Adrenal gland (tissue), 5 donors: ENCODE measurements at regions not wholly inside any gene's neighbourhood (a gene's known extent, or its start where the extent isn't known, plus 50 kb on each side); places are given as distances from the start of the nearest gene placed in this dataset.

Source experiments
- POLR2A ChIP-seq, 2 donors: fragments of 450-650 bp; IDR thresholded peaks; one replicate each; pipeline ENCODE4 v1.6.1; 2017; ENCODE audit warnings: antibody characterized with exemption in 2 of 2, mild to moderate bottlenecking in 2 of 2, moderate library complexity in 1 of 2
- TF ChIP-seq, protein P1 (sequence below), 6 experiments: fragments of 450-650 bp in 4 of 6; fragments of 200-600 bp in 2 of 6; sonication (generic) in 1 of 6; IDR thresholded peaks; 1 replicate in 5 of 6; 2 replicates in 1 of 6; pipeline versions ENCODE4 v1.5.1 to v1.8.0; 2016 to 2021; ENCODE audit warnings: antibody characterized with exemption in 6 of 6, mild to moderate bottlenecking in 2 of 6, moderate library complexity in 1 of 6
- donor health status: DM: no; HTN: no; CAD: no.

DNA sequence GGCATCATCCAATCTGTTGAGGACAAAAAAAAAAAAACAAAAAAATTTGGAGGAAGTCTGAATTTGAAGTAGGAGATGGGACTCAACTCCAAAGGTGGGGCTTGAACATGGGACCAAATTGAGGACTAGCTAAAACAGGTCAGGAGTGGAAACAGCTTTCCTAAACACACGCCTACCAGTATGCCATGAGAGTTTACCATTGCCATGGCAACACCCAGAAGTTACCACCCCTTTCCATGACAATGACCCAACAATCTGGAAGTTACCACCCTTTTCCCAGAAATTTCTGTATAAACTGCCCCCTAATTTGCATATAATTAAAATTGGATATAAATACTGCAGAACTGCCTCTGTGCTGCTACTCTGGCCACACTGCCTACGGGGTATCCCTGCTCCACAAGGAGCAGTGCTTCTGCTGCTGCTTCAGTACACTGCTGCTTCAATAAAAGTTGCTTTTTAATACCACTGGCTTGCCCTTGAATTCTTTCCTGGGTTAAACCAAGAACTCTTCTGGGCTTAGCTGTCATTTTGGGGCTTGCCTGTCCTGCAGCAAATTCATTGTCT is 73.3 kb upstream of the FSIP2 start:
- TF ChIP-seq, protein P1, sequence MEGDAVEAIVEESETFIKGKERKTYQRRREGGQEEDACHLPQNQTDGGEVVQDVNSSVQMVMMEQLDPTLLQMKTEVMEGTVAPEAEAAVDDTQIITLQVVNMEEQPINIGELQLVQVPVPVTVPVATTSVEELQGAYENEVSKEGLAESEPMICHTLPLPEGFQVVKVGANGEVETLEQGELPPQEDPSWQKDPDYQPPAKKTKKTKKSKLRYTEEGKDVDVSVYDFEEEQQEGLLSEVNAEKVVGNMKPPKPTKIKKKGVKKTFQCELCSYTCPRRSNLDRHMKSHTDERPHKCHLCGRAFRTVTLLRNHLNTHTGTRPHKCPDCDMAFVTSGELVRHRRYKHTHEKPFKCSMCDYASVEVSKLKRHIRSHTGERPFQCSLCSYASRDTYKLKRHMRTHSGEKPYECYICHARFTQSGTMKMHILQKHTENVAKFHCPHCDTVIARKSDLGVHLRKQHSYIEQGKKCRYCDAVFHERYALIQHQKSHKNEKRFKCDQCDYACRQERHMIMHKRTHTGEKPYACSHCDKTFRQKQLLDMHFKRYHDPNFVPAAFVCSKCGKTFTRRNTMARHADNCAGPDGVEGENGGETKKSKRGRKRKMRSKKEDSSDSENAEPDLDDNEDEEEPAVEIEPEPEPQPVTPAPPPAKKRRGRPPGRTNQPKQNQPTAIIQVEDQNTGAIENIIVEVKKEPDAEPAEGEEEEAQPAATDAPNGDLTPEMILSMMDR (IDR thresholded peaks at IDR 0.05): no peak
- no peak for TF ChIP-seq POLR2A (IDR thresholded peaks at IDR 0.05)
